ENCODE measurements at regions not wholly inside any gene's neighbourhood (a gene's known extent, or its start where the extent isn't known, plus 50 kb on each side); places are given as distances from the start of the nearest gene placed in this dataset.
"Not testable (repeated sequence)": the region's sequence is repeated elsewhere in the genome, so short reads cannot be mapped to it uniquely, and the experiment has no call there.

DNA sequence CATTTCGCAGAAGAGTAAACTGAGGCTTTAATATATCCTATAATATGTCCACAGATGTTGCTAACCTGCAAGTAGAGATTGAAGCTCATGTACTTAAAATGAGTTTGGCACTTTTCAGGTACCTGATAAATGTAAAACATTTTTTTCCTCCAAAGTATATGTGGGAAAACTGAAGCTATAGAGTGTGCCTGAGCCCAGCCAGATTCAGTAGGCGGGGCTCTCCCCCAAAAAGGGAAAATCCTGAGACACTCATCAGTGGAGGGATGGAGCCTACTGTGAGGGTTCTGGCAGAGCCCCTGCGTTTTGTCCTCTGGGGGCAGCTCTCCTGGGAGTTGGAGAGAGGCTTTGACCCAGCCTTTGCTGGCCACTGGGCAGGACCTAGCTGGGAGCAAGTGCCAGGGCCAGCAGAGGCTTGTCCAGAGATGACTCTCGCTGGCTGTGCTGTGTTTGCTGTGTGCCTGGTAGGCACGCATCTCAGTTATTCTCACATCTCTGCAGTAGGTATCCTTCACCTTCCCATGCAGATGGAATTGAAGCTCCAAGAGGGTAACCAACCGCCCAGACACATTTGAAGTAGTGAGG lies 81.1 kb upstream of the SPRY4 start:
- no peak overlapping the region for H2AFZ ChIP-seq (ENCODE audit: low read length, unreplicated experiment)
- no peak overlapping the region for H3K27ac ChIP-seq (ENCODE audit: low read depth, low read length)
- no peaks in the 10 kb centered on the region for H3K36me3 ChIP-seq (ENCODE audit: insufficient read depth, low read length)
- no peaks in the 10 kb centered on the region for H3K79me2 ChIP-seq (ENCODE audit: control insufficient read depth, insufficient read depth, low read length, unreplicated experiment)
- H3K4me3 ChIP-seq (ENCODE audit: low read depth, low read length): no peak overlapping the region
- no peaks in the 10 kb centered on the region for H3K4me1 ChIP-seq (ENCODE audit: control insufficient read depth, insufficient read depth, low read length, unreplicated experiment)
- no peaks in the 10 kb centered on the region for H3K27me3 ChIP-seq (ENCODE audit: insufficient read depth, low read length)

DNA sequence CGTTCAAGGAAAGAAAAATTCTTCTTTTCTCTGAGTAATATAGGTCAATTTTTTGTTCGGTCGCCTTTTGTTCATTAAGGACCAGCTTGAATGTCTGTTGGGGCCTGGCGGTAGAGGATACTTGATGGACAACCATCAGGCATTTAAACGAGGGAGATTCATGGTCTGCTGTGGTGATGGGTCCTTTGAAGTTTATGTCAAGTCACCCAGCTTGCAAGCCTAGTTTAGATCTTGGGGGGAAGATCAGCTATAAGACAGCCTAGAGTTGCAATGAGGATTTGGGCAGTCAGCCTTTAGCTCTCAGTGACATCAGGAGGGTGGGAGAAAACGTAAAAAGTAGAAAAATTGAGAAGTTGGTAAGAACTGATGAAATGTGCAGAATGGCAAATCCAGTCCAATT lies 80.2 kb upstream of the SPRY4 start:
- Histone ChIP-seq H2AFZ (ENCODE audit: low read length, unreplicated experiment) (no peak overlapping the region), H3K4me3 (ENCODE audit: low read depth, low read length) (no peak overlapping the region), H3K79me2 (ENCODE audit: control insufficient read depth, insufficient read depth, low read length, unreplicated experiment) (no peaks in the 10 kb centered on the region), H3K27ac (ENCODE audit: low read depth, low read length) (no peak overlapping the region), H3K27me3 (ENCODE audit: insufficient read depth, low read length) (no peaks in the 10 kb centered on the region), H3K36me3 (ENCODE audit: insufficient read depth, low read length) (no peaks in the 10 kb centered on the region), H3K4me1 (ENCODE audit: control insufficient read depth, insufficient read depth, low read length, unreplicated experiment) (no peaks in the 10 kb centered on the region)

DNA sequence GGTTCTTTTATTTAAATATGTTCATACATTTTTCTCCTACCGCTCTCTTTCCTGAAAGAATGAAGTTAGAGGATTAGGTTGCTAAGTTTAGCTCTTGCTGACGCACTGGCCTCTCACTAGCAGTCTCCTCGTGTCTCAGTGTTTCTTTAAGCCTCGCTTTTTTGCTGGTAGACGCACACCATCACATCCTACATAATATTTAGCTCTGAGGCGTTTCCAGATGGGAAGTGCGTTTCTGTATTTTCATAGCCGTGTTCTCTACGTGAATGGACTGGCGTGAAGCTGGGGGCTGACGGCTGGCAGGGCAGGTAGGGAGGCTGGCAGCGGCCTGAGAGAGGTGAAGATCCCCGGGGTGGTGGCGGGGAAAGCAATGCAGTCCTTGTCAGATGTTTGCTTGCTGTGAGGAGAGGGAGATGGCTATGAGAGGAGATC lies 79.2 kb upstream of the SPRY4 start:
- Histone ChIP-seq H3K27me3 (ENCODE audit: insufficient read depth, low read length) (no peaks in the 10 kb centered on the region), H3K4me3 (ENCODE audit: low read depth, low read length) (no peak overlapping the region), H3K36me3 (ENCODE audit: insufficient read depth, low read length) (no peaks in the 10 kb centered on the region), H2AFZ (ENCODE audit: low read length, unreplicated experiment) (no peak overlapping the region), H3K79me2 (ENCODE audit: control insufficient read depth, insufficient read depth, low read length, unreplicated experiment) (no peaks in the 10 kb centered on the region), H3K4me1 (ENCODE audit: control insufficient read depth, insufficient read depth, low read length, unreplicated experiment) (no peaks in the 10 kb centered on the region), H3K27ac (ENCODE audit: low read depth, low read length) (no peak overlapping the region)

DNA sequence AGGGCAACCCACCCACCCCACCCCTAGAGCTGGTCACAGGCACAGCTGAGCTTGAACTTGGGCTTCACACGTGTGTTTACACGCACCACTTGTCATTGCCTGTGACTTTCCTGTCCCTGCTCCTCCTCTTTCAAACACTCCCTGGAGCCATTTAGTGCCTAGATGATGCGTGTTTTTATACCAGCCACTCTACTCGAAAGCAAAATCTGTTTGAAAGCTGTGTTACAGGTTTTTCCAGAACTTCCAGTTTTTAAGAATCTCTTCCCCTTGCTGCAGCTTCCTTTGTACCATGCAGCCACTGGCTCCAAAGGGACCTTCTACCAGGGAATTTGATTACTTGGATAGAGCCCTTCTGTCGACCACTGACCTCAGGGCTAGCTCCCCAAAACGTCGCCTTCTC lies 78.8 kb upstream of the SPRY4 start:
- Histone ChIP-seq H3K27ac (ENCODE audit: low read depth, low read length) (no peak overlapping the region), H2AFZ (ENCODE audit: low read length, unreplicated experiment) (no peak overlapping the region), H3K27me3 (ENCODE audit: insufficient read depth, low read length) (no peaks in the 10 kb centered on the region), H3K4me3 (ENCODE audit: low read depth, low read length) (no peak overlapping the region), H3K4me1 (ENCODE audit: control insufficient read depth, insufficient read depth, low read length, unreplicated experiment) (no peaks in the 10 kb centered on the region), H3K36me3 (ENCODE audit: insufficient read depth, low read length) (no peaks in the 10 kb centered on the region), H3K79me2 (ENCODE audit: control insufficient read depth, insufficient read depth, low read length, unreplicated experiment) (no peaks in the 10 kb centered on the region)

DNA sequence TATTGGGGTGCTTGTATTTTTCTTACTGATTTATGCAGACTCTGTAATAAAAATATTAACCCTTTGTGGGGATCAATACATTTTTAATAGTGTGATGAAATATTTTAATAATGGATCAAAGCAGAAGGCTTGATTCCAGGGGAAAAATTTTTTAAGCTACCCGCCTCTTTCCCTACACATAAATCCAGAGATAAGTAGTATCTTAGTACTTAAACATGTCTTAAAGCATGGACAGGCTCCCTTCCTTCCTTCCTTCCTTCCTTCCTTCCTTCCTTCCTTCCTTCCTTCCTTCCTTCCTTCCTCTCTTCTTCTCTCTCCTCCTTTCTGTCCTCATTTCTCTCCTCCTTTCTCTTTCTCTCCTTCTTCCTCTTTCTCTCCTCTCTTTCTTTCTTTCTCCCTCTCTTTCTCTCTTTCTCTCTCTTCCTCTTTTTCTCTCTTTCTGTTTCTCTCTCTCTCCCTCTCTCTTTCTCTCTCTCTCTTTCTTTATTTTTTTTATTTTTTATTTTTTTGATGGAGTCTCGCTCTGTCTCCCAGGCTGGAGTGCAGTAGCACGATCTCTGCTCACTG lies 78.0 kb upstream of the SPRY4 start:
- no peak overlapping the region for H3K27ac ChIP-seq (ENCODE audit: low read depth, low read length)
- no peaks in the 10 kb centered on the region for H3K36me3 ChIP-seq (ENCODE audit: insufficient read depth, low read length)
- no peaks in the 10 kb centered on the region for H3K4me1 ChIP-seq (ENCODE audit: control insufficient read depth, insufficient read depth, low read length, unreplicated experiment)
- no peak overlapping the region for H2AFZ ChIP-seq (ENCODE audit: low read length, unreplicated experiment)
- H3K27me3 ChIP-seq (ENCODE audit: insufficient read depth, low read length): no peaks in the 10 kb centered on the region
- no peaks in the 10 kb centered on the region for H3K79me2 ChIP-seq (ENCODE audit: control insufficient read depth, insufficient read depth, low read length, unreplicated experiment)
- H3K4me3 ChIP-seq (ENCODE audit: low read depth, low read length): no peak overlapping the region

DNA sequence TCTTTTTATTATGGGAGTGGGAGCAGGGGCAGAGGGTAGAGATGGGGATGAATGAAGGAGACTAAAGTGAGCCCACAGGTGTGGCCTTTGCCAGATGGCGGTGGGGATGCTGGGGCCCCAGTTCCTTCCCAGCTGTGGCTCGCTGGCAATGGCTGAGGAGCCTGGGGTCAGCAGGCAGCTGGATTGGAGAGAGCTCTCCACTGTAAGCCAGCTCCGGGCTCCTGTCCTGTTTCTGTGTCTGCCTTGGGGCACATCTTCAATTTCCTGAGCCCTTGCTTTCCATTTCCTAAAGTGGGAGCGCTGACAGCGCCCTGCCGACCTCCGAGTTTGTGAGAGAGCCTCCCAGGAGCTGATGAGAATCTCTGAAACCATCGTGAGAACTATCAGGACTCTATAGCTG lies 75.6 kb upstream of the SPRY4 start:
- no peaks in the 10 kb centered on the region for H3K79me2 ChIP-seq (ENCODE audit: control insufficient read depth, insufficient read depth, low read length, unreplicated experiment)
- no peaks in the 10 kb centered on the region for H3K4me1 ChIP-seq (ENCODE audit: control insufficient read depth, insufficient read depth, low read length, unreplicated experiment)
- no peak overlapping the region for H3K4me3 ChIP-seq (ENCODE audit: low read depth, low read length)
- H2AFZ ChIP-seq (ENCODE audit: low read length, unreplicated experiment): no peak overlapping the region
- H3K36me3 ChIP-seq (ENCODE audit: insufficient read depth, low read length): peaks cover 9% of the 10 kb centered on the region
- H3K27me3 ChIP-seq (ENCODE audit: insufficient read depth, low read length): no peaks in the 10 kb centered on the region
- no peak overlapping the region for H3K27ac ChIP-seq (ENCODE audit: low read depth, low read length)

DNA sequence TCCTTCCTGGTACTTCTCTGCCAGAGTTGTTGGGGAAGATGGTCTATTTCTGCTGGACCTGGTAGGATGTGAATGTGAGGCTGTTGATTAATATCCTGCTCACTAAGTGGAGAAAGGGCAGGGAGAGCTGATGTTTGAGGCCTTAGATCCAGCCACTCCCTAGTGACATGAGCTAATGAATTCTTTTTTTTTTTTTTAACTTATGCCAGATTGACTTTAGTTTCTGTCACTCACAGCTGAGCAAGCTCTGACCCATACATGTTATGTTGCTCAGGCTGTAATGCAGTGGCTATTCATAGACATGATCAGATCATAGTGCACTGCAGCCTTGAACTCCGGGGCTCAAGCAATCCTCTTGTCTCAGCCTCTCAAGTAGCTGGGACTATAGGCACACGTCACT lies 75.1 kb upstream of the SPRY4 start:
- H3K4me1 ChIP-seq (ENCODE audit: control insufficient read depth, insufficient read depth, low read length, unreplicated experiment): no peaks in the 10 kb centered on the region
- H2AFZ ChIP-seq (ENCODE audit: low read length, unreplicated experiment): no peak overlapping the region
- no peaks in the 10 kb centered on the region for H3K27me3 ChIP-seq (ENCODE audit: insufficient read depth, low read length)

DNA sequence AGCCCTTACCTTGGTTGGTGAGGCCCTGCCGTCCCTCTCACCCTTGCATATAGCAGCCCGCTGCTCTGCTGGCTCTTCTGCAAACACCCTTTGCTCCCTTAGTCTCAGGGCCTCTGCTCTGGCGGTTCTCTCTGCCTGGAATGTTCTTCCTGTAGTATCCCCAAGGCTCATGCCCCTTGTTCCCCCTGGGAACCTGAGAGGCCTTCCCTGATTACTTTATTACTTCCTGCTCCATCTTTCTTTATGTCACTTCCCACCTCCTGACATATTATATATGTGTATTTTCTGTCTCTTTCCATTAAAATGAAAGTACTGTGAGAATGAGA lies 73.9 kb upstream of the SPRY4 start:
- no peak overlapping the region for H2AFZ ChIP-seq (ENCODE audit: low read length, unreplicated experiment)
- H3K27ac ChIP-seq (ENCODE audit: low read depth, low read length): no peak overlapping the region
- H3K27me3 ChIP-seq (ENCODE audit: insufficient read depth, low read length): no peaks in the 10 kb centered on the region
- H3K4me3 ChIP-seq (ENCODE audit: low read depth, low read length): no peak overlapping the region
- H3K4me1 ChIP-seq (ENCODE audit: control insufficient read depth, insufficient read depth, low read length, unreplicated experiment): no peaks in the 10 kb centered on the region
- no peaks in the 10 kb centered on the region for H3K79me2 ChIP-seq (ENCODE audit: control insufficient read depth, insufficient read depth, low read length, unreplicated experiment)
- H3K36me3 ChIP-seq (ENCODE audit: insufficient read depth, low read length): peaks cover 14% of the 10 kb centered on the region

More for the DNA sequence above, 75.1 kb upstream of the SPRY4 start:
- H3K27ac ChIP-seq (ENCODE audit: low read depth, low read length): no peak overlapping the region
- H3K36me3 ChIP-seq (ENCODE audit: insufficient read depth, low read length): peaks cover 14% of the 10 kb centered on the region
- no peaks in the 10 kb centered on the region for H3K79me2 ChIP-seq (ENCODE audit: control insufficient read depth, insufficient read depth, low read length, unreplicated experiment)
- no peak overlapping the region for H3K4me3 ChIP-seq (ENCODE audit: low read depth, low read length)

DNA sequence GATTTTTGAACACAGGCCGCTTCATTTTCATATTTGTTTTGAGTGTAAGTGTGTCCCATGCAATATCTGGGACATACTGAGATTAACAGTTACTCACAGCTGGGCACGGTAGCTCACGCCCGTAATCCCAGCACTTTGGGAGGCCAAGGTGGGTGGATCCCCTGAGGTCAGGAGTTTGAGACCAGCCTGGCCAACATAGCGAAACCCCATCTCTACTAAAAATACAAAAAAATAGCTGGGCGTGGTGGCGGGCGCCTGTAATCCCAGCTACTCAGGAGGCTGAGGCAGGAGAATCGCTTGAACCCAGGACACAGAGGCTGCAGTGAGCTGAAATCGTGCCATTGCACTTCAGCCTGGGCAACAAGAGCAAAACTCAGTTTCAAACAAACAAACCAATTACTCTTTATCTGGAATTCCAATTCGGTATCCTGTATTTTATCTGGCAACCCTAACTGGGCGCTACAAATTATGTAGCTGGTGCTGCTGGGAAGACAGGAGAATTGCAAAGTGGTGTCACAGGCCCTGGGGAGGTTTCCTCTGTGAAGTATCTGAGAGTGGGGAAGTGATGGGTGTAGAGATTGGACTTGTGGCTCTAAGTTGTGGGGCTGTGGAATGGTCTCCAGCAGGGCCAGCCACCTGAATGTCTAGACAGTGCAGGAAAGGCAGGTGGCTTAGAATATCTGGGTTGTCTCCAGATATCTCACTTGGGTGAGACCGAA lies 73.3 kb upstream of the SPRY4 start:
- not testable (repeated sequence) for H3K79me2 ChIP-seq (ENCODE audit: control insufficient read depth, insufficient read depth, low read length, unreplicated experiment); H3K4me1 ChIP-seq (ENCODE audit: control insufficient read depth, insufficient read depth, low read length, unreplicated experiment); H3K27ac ChIP-seq (ENCODE audit: low read depth, low read length); H3K27me3 ChIP-seq (ENCODE audit: insufficient read depth, low read length); H3K4me3 ChIP-seq (ENCODE audit: low read depth, low read length); H2AFZ ChIP-seq (ENCODE audit: low read length, unreplicated experiment)
- H3K36me3 ChIP-seq (ENCODE audit: insufficient read depth, low read length): peaks cover 14% of the 10 kb centered on the region

DNA sequence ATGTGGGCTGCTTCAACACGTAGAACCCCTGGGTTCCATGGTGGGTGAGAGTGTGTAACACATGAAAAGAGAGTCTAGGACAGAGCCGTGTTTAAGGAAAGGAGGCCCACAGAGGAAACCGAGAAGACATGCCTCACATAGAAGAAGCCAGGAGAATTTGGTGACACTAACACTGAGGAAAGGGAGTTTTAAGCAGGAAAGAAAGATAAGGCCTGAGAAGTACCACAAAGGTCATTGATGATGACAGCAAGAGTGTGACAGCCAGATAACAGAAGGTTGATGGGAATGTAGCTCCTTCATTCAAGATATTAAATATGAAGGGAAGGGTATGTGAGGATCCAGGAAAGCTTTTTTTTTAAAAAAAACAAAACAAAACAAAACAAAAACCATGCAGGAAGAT lies 72.4 kb upstream of the SPRY4 start:
- Histone ChIP-seq H3K79me2 (ENCODE audit: control insufficient read depth, insufficient read depth, low read length, unreplicated experiment) (no peaks in the 10 kb centered on the region), H3K4me3 (ENCODE audit: low read depth, low read length) (no peak overlapping the region), H3K27me3 (ENCODE audit: insufficient read depth, low read length) (no peaks in the 10 kb centered on the region), H3K4me1 (ENCODE audit: control insufficient read depth, insufficient read depth, low read length, unreplicated experiment) (no peaks in the 10 kb centered on the region), H3K27ac (ENCODE audit: low read depth, low read length) (no peak overlapping the region), H3K36me3 (ENCODE audit: insufficient read depth, low read length) (peaks cover 14% of the 10 kb centered on the region), H2AFZ (ENCODE audit: low read length, unreplicated experiment) (no peak overlapping the region)

DNA sequence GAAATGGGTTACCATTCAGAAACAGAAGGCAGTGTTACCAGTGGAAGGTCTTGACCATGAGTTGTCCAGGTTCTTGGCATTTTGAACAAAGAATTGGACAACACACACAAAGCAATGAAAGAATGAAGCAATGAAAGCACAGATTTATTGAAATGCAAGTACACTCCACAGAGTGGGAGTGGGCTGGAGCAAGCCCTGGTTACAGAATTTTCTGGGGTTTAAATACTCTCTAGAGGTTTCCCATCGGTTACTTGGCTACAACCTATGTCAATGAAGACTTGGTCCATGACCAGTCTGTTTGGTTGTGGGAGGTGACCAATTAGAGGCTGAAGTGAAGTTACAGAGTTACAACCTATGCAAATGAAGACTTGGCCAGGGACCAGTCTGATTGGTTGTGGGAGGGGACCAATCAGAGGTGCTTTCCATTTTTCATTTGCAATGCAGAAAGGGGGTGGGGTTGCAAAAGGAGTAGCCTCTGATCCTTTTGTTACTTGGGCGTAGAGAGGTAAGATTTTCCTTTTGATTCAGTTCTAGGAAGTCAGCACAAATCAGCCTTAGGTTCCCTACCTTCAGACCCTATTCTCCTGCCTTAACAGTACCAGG lies 71.7 kb upstream of the SPRY4 start:
- H3K4me3 ChIP-seq (ENCODE audit: low read depth, low read length): no peak overlapping the region
- no peak overlapping the region for H3K27ac ChIP-seq (ENCODE audit: low read depth, low read length)
- no peaks in the 10 kb centered on the region for H3K4me1 ChIP-seq (ENCODE audit: control insufficient read depth, insufficient read depth, low read length, unreplicated experiment)
- H3K36me3 ChIP-seq (ENCODE audit: insufficient read depth, low read length): peaks cover 14% of the 10 kb centered on the region
- H2AFZ ChIP-seq (ENCODE audit: low read length, unreplicated experiment): no peak overlapping the region
- H3K79me2 ChIP-seq (ENCODE audit: control insufficient read depth, insufficient read depth, low read length, unreplicated experiment): no peaks in the 10 kb centered on the region
- no peaks in the 10 kb centered on the region for H3K27me3 ChIP-seq (ENCODE audit: insufficient read depth, low read length)
